Body of pancreas (tissue), 4 donors: ENCODE measurements at regions not wholly inside any gene's neighbourhood (a gene's known extent, or its start where the extent isn't known, plus 50 kb on each side); places are given as distances from the start of the nearest gene placed in this dataset.

Experiments used
- CTCF ChIP-seq, 7 experiments: fragments of 450-650 bp in 4 of 7; fragments of 200-600 bp in 3 of 7; sonication (generic) in 3 of 7; IDR thresholded peaks; one replicate each; pipeline ENCODE4 v1.5.1; 2016 to 2019; ENCODE audit warnings: antibody characterized with exemption in 7 of 7
- POLR2A ChIP-seq, 3 donors: fragments of 450-650 bp; IDR thresholded peaks; one replicate each; pipeline ENCODE4 v1.6.1; 2016; ENCODE audit warnings: antibody characterized with exemption in 3 of 3, mild to moderate bottlenecking in 2 of 3

DNA sequence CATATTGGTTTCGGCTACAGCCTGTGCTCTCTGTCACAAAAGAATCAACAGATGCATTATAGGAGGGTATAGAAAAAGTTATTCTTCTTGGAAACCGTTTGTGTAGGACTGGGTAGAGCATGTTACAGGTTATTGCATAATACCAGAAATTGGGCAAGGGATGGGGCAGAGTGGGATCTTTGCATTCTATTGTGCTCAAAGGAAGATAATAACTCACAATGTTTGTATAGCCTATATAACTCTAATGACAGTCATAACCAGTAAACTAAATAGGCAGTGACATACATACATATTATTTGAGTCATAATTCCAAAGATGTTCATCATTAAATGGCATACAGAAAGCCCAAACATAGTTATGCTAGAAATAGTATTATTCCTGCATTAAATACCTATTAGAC is 179.7 kb downstream of the XPNPEP1 start:
- TF ChIP-seq CTCF (IDR thresholded peaks at IDR 0.05): no peak
- no peak for TF ChIP-seq POLR2A (IDR thresholded peaks at IDR 0.05)
